ENCODE measurements at regions not wholly inside any gene's neighbourhood (a gene's known extent, or its start where the extent isn't known, plus 50 kb on each side); places are given as distances from the start of the nearest gene placed in this dataset.

- DNase-seq, result no peak
- TF ChIP-seq POLR2AphosphoS5 (IDR thresholded peaks at IDR 0.05) (no peak), EP300 (IDR thresholded peaks at IDR 0.05) (no peak), POLR2A (IDR thresholded peaks at IDR 0.05) (no peak), CTCF (IDR thresholded peaks at IDR 0.05) (no peak)
- WGBS, 5 donors, result 75 to 92% (median 92%) methylated on average over 1 of the region's 1 CpG
These were observed 60.6 kb upstream of the GALNT10 start for GRCh38 chr5:154129921-154130320.

GRCh38 chr5:154131817-154132216, 58.7 kb upstream of the GALNT10 start:
- no peak overlapping the region for H3K4me3 ChIP-seq
- no peaks in the 10 kb centered on the region for H3K36me3 ChIP-seq
- no peaks in the 10 kb centered on the region for H3K4me1 ChIP-seq
- WGBS, 5 donors, result 75 to 85% (median 79%) methylated on average over 5 of the region's 5 CpGs
- no peak overlapping the region for H3K27ac ChIP-seq
- DNase-seq, result no peak
- no peaks in the 10 kb centered on the region for H3K9me3 ChIP-seq
- intact Hi-C loops (cut with DNase I; ENCODE audit: low total_unique reads), result no loop called here
- no peaks in the 10 kb centered on the region for H3K27me3 ChIP-seq
- TF ChIP-seq POLR2AphosphoS5 (IDR thresholded peaks at IDR 0.05) (no peak), POLR2A (IDR thresholded peaks at IDR 0.05) (no peak), CTCF (IDR thresholded peaks at IDR 0.05) (no peak), EP300 (IDR thresholded peaks at IDR 0.05) (no peak)

More at GRCh38 chr5:154129921-154130320, 60.6 kb upstream of the GALNT10 start:
- Histone ChIP-seq H3K9me3 (peaks cover 0 to under 1% (median 0%) of the 10 kb centered on the region in 4 donors), H3K27me3 (no peaks in the 10 kb centered on the region), H3K4me3 (no peak overlapping the region), H3K4me1 (no peaks in the 10 kb centered on the region), H3K36me3 (no peaks in the 10 kb centered on the region), H3K27ac (no peak overlapping the region)
- intact Hi-C loops (cut with DNase I; ENCODE audit: low total_unique reads), result no loop called here

GRCh38 chr5:154132718-154133307, 57.7 kb upstream of the GALNT10 start:
- TF ChIP-seq EP300 (IDR thresholded peaks at IDR 0.05), result no peak
- no peak for TF ChIP-seq POLR2A (IDR thresholded peaks at IDR 0.05)
- TF ChIP-seq CTCF (IDR thresholded peaks at IDR 0.05), result no peak
- no peak for TF ChIP-seq POLR2AphosphoS5 (IDR thresholded peaks at IDR 0.05)
- no peak for DNase-seq
- H3K36me3 ChIP-seq, result no peaks in the 10 kb centered on the region
- intact Hi-C loops (cut with DNase I; ENCODE audit: low total_unique reads), result no loop called here
- no peak overlapping the region for H3K4me3 ChIP-seq
- H3K4me1 ChIP-seq, result no peaks in the 10 kb centered on the region
- WGBS, 5 donors, result 64 to 79% (median 71%) methylated on average over 6 of the region's 6 CpGs
- H3K9me3 ChIP-seq, result no peaks in the 10 kb centered on the region
- H3K27me3 ChIP-seq, result no peaks in the 10 kb centered on the region
- H3K27ac ChIP-seq, result no peak overlapping the region

- Histone ChIP-seq H3K4me1 (peaks cover 0 to 2% (median under 1%) of the 10 kb centered on the region in 4 donors), H3K4me3 (no peak overlapping the region), H3K36me3 (no peaks in the 10 kb centered on the region), H3K27ac (no peak overlapping the region), H3K27me3 (no peaks in the 10 kb centered on the region), H3K9me3 (no peaks in the 10 kb centered on the region)
- no peak for DNase-seq
- whole genome bisulfite sequencing, 5 donors, result 83 to 92% (median 86%) methylated on average over 10 of the region's 10 CpGs
- intact Hi-C loops (cut with DNase I; ENCODE audit: low total_unique reads), result no loop called here
- no peak for TF ChIP-seq EP300 (IDR thresholded peaks at IDR 0.05)
- TF ChIP-seq CTCF (IDR thresholded peaks at IDR 0.05), result no peak
- no peak for TF ChIP-seq POLR2A (IDR thresholded peaks at IDR 0.05)
- no peak for TF ChIP-seq POLR2AphosphoS5 (IDR thresholded peaks at IDR 0.05)
These were observed 56.9 kb upstream of the GALNT10 start for GRCh38 chr5:154133591-154133990.

All from stomach (tissue), 8 donors.